H9 (cell line): ENCODE measurements at regions not wholly inside any gene's neighbourhood (a gene's known extent, or its start where the extent isn't known, plus 50 kb on each side); places are given as distances from the start of the nearest gene placed in this dataset.

Experiments
- DNase-seq: peaks from one replicate; pipeline ENCODE4 v3.0.0-alpha.2; 2017
- H2AFZ ChIP-seq: one replicate; pipeline ENCODE4 v1.6.1; 2013; ENCODE audit warnings: mild to moderate bottlenecking, low read length, control low read depth, moderate library complexity
- H2AK5ac ChIP-seq: 2 replicates; pipeline ENCODE4 v1.6.1; 2013; ENCODE audit warnings: low read length, control low read depth, mixed read lengths; ENCODE audit not compliant: insufficient read length
- H2BK120ac ChIP-seq: one replicate; pipeline ENCODE4 v1.6.1; 2013; ENCODE audit warnings: low read depth, mild to moderate bottlenecking, low read length, control low read depth, inconsistent platforms; ENCODE audit not compliant: poor library complexity, severe bottlenecking
- H2BK12ac ChIP-seq: 2 replicates; pipeline ENCODE4 v1.6.1; 2013; ENCODE audit warnings: low read length, control low read depth, mixed read lengths, low read depth; ENCODE audit not compliant: insufficient read length
- H2BK15ac ChIP-seq: 2 replicates; pipeline ENCODE4 v1.6.1; 2013; ENCODE audit warnings: low read depth, low read length, control low read depth
- H2BK20ac ChIP-seq: one replicate; pipeline ENCODE4 v1.6.1; 2013; ENCODE audit warnings: low read depth, mild to moderate bottlenecking, low read length, control low read depth, inconsistent platforms; ENCODE audit not compliant: poor library complexity, severe bottlenecking
- H2BK5ac ChIP-seq: 2 replicates; pipeline ENCODE4 v1.6.1; 2013; ENCODE audit warnings: low read length, control low read depth, mixed read lengths; ENCODE audit not compliant: insufficient read length
- H3K14ac ChIP-seq: 2 replicates; pipeline ENCODE4 v1.6.1; 2013; ENCODE audit warnings: low read length, control low read depth; ENCODE audit not compliant: insufficient read depth
- H3K18ac ChIP-seq: 2 replicates; pipeline ENCODE4 v1.6.1; 2013; ENCODE audit warnings: low read depth, mild to moderate bottlenecking, mixed read lengths, low read length, control low read depth; ENCODE audit not compliant: insufficient read length
- H3K23ac ChIP-seq: 2 replicates; pipeline ENCODE4 v1.6.1; 2013; ENCODE audit warnings: low read length, control low read depth, mixed read lengths, low read depth; ENCODE audit not compliant: insufficient read length
- H3K23me2 ChIP-seq: 2 replicates; pipeline ENCODE4 v1.6.1; 2013; ENCODE audit warnings: low read depth, mild to moderate bottlenecking, mixed read lengths, low read length, control low read depth; ENCODE audit not compliant: insufficient read length, poor library complexity, severe bottlenecking
- H3K27ac ChIP-seq: 2 replicates; pipeline ENCODE4 v1.5.1; 2013; ENCODE audit warnings: low read length, control low read depth, mixed read lengths, low read depth; ENCODE audit not compliant: insufficient read length
- H3K27me3 ChIP-seq: 2 replicates; pipeline ENCODE4 v1.6.1; 2013; ENCODE audit warnings: low read length, control low read depth, inconsistent platforms; ENCODE audit not compliant: insufficient read depth
- H3K4ac ChIP-seq: 2 replicates; pipeline ENCODE4 v1.6.1; 2013; ENCODE audit warnings: low read depth, mild to moderate bottlenecking, control low read depth, inconsistent platforms, low read length, moderate library complexity
- H3K4me1 ChIP-seq: 2 replicates; pipeline ENCODE4 v1.6.1; 2013; ENCODE audit warnings: low read length, control low read depth, inconsistent platforms; ENCODE audit not compliant: insufficient read depth
- H3K4me2 ChIP-seq: 2 replicates; pipeline ENCODE4 v1.6.1; 2013; ENCODE audit warnings: low read length, control low read depth, mixed read lengths; ENCODE audit not compliant: insufficient read length, insufficient read depth
- H3K56ac ChIP-seq: 2 replicates; pipeline ENCODE4 v1.6.1; 2013; ENCODE audit warnings: low read depth, mild to moderate bottlenecking, mixed read lengths, low read length, control low read depth; ENCODE audit not compliant: insufficient read length
- H3K79me1 ChIP-seq: 2 replicates; pipeline ENCODE4 v1.6.1; 2013; ENCODE audit warnings: low read depth, mild to moderate bottlenecking, moderate library complexity, low read length, control low read depth, inconsistent platforms; ENCODE audit not compliant: insufficient read depth, poor library complexity, severe bottlenecking
- H3K79me2 ChIP-seq: 2 replicates; pipeline ENCODE4 v1.6.1; 2013; ENCODE audit warnings: low read length, control low read depth, inconsistent platforms; ENCODE audit not compliant: insufficient read depth
- H3K9ac ChIP-seq: 2 replicates; pipeline ENCODE4 v1.6.1; 2013; ENCODE audit warnings: low read length, control low read depth, mixed read lengths; ENCODE audit not compliant: insufficient read length; ENCODE audit errors: extremely low read depth
- H3K9me3 ChIP-seq: one replicate; pipeline ENCODE4 v1.6.1; 2013; ENCODE audit warnings: low read depth, low read length, inconsistent platforms; ENCODE audit not compliant: control insufficient read depth
- H3T11ph ChIP-seq: one replicate; pipeline ENCODE4 v1.6.1; 2013; ENCODE audit warnings: mild to moderate bottlenecking, low read length, control low read depth, inconsistent platforms
- H4K20me1 ChIP-seq: one replicate; pipeline ENCODE4 v1.6.1; 2013; ENCODE audit not compliant: control insufficient read depth, insufficient read length, insufficient read depth
- H4K5ac ChIP-seq: 2 replicates; pipeline ENCODE4 v1.6.1; 2013; ENCODE audit warnings: low read depth, mild to moderate bottlenecking, mixed read lengths, low read length, control low read depth; ENCODE audit not compliant: insufficient read length
- H4K8ac ChIP-seq: replicated peaks from 2 replicates; pipeline ENCODE4 v1.6.1; 2013; ENCODE audit warnings: low read length, control low read depth, mixed read lengths, low read depth; ENCODE audit not compliant: insufficient read length
- H4K91ac ChIP-seq: 2 replicates; pipeline ENCODE4 v1.6.1; 2013; ENCODE audit warnings: low read depth, mild to moderate bottlenecking, moderate library complexity, mixed read lengths, low read length, control low read depth; ENCODE audit not compliant: insufficient read length
- H3K27ac Mint-ChIP-seq, 3 experiments: 2 replicates in 2 of 3; 3 replicates in 1 of 3; pipeline ENCODE4 v1.8.0; 2020 to 2021; ENCODE audit warnings: mixed read lengths in 3 of 3, mild to moderate bottlenecking in 1 of 3, moderate library complexity in 1 of 3
- H3K27me3 Mint-ChIP-seq: 2 replicates; pipeline ENCODE4 v1.8.0; 2021; ENCODE audit warnings: low read depth, mild to moderate bottlenecking, moderate library complexity, mixed read lengths
- H3K36me3 Mint-ChIP-seq, 3 experiments: 2 replicates in 2 of 3; 3 replicates in 1 of 3; pipeline ENCODE4 v1.8.0; 2020 to 2021; ENCODE audit warnings: low read depth in 3 of 3, mixed read lengths in 3 of 3; ENCODE audit not compliant: insufficient read depth in 1 of 3
- H3K4me1 Mint-ChIP-seq, 2 experiments: 2 replicates each; pipeline ENCODE4 v1.8.0; 2020; ENCODE audit warnings: mixed read lengths in 2 of 2
- H3K4me3 Mint-ChIP-seq, 2 experiments: 2 replicates in 1 of 2; 3 replicates in 1 of 2; pipeline ENCODE4 v1.8.0; 2020 to 2021; ENCODE audit warnings: mild to moderate bottlenecking in 2 of 2, mixed read lengths in 2 of 2, moderate library complexity in 1 of 2
- H3K9me3 Mint-ChIP-seq, 2 experiments: 2 replicates in 1 of 2; 3 replicates in 1 of 2; pipeline ENCODE4 v1.8.0; 2020; ENCODE audit warnings: mild to moderate bottlenecking in 2 of 2, mixed read lengths in 2 of 2, moderate library complexity in 1 of 2
- CTCF ChIP-seq: fragments of 200-600 bp; sonication (generic); conservative IDR thresholded peaks from 3 replicates; pipeline ENCODE4 v1.8.0; 2021; ENCODE audit warnings: antibody characterized with exemption, mild to moderate bottlenecking
- WGBS: extraction: QIAGEN DNeasy Blood & Tissue Kit; methylation state at CpG from one replicate; pipeline ENCODE4 v1.1.7; 2013; ENCODE audit warnings: missing lambda C conversion rate, low lambda C conversion rate, mixed read lengths; ENCODE audit not compliant: insufficient read length; ENCODE audit errors: extremely low coverage; 5-methylcytosine and 5-hydroxymethylcytosine counted together

DNA sequence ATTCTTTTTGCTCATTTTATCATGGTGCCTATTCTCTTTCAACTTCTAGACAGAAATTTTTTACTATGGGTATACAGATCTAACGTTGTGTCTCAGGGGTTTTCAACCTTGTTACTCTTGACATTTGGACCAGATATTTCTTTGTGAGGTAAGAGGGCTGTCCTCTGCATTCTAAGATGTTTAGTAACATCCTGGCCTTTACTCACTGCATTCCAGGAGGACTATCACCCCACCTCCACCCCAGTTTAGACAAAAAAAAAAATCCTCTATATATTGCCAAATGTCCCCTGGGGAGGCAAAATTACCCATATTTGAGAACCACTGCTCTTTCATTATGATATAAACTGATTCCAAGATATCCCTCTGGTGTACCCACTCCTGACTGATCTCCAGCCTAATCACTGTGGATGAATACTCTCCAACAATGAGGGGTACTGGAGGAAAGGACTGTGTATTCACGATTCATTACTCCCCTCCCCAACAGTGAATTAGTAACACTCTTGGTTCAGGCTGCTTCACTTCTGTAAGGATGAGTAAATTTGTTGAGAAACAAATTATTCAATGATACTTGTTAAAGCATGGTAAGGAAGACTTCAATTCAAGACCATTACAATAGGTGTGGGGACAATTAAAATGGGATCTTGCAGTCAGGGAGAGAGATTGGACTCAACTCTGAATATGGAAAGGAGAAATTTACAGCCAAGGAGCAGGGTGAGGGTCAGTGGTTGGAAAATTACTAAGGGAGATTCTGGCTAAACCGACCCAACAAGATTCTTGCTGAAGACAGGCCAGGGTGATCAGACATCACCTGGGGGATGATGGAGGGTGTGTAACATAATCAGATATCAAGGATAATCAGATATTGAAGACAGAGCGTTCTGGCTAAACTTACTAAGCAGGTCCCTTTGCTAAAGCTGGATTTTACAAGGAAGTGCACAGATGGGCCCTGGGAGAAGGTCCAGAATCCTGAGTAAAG lies 123.8 kb upstream of the DAZL start:
- Mint-ChIP-seq H3K27me3 (no peaks in the 10 kb centered on the region), H3K27ac (peak overlapping the region in 1 of 3 experiments; percentile 42; a peak in 2 of 7 replicates), H3K4me3 (no peak overlapping the region), H3K36me3 (peaks cover 20 to 63% (median 41%) of the 10 kb centered on the region in 3 experiments), H3K4me1 (peaks cover 8 to 10% of the 10 kb centered on the region in 2 experiments), H3K9me3 (peaks cover 47 to 54% of the 10 kb centered on the region in 2 experiments)
- no peak overlapping the region for H3K23ac ChIP-seq
- H3K4me2 ChIP-seq, result no peak overlapping the region
- H3K23me2 ChIP-seq, result no peaks in the 10 kb centered on the region
- no peak overlapping the region for H3K18ac ChIP-seq
- H4K8ac ChIP-seq, result no peak overlapping the region
- H3K79me1 ChIP-seq, result no peaks in the 10 kb centered on the region
- no peaks in the 10 kb centered on the region for H3K27me3 ChIP-seq
- H2AK5ac ChIP-seq, result no peak overlapping the region
- H3K27ac ChIP-seq, result no peak overlapping the region
- H2BK120ac ChIP-seq, result no peak overlapping the region
- no peak overlapping the region for H3K56ac ChIP-seq
- no peak for DNase-seq
- TF ChIP-seq CTCF, result no peak
- no peak overlapping the region for H2BK12ac ChIP-seq
- no peak overlapping the region for H3T11ph ChIP-seq
- H2AFZ ChIP-seq, result no peak overlapping the region
- H3K4ac ChIP-seq, result no peak overlapping the region
- no peak overlapping the region for H3K9ac ChIP-seq
- no peak overlapping the region for H4K5ac ChIP-seq
- H2BK5ac ChIP-seq, result no peak overlapping the region
- H2BK20ac ChIP-seq, result no peak overlapping the region
- no peak overlapping the region for H3K14ac ChIP-seq
- no CpG with 5 or more reads among the region's 4 CpGs for whole genome bisulfite sequencing
- H3K79me2 ChIP-seq, result no peaks in the 10 kb centered on the region
- peaks cover 14% of the 10 kb centered on the region for H3K9me3 ChIP-seq
- no peaks in the 10 kb centered on the region; the same call in 1 of the 2 replicates for H3K4me1 ChIP-seq
- no peak overlapping the region for H2BK15ac ChIP-seq
- H4K91ac ChIP-seq, result no peak overlapping the region
- no peaks in the 10 kb centered on the region for H4K20me1 ChIP-seq
